ENCODE measurements at regions not wholly inside any gene's neighbourhood (a gene's known extent, or its start where the extent isn't known, plus 50 kb on each side); places are given as distances from the start of the nearest gene placed in this dataset.

DNA sequence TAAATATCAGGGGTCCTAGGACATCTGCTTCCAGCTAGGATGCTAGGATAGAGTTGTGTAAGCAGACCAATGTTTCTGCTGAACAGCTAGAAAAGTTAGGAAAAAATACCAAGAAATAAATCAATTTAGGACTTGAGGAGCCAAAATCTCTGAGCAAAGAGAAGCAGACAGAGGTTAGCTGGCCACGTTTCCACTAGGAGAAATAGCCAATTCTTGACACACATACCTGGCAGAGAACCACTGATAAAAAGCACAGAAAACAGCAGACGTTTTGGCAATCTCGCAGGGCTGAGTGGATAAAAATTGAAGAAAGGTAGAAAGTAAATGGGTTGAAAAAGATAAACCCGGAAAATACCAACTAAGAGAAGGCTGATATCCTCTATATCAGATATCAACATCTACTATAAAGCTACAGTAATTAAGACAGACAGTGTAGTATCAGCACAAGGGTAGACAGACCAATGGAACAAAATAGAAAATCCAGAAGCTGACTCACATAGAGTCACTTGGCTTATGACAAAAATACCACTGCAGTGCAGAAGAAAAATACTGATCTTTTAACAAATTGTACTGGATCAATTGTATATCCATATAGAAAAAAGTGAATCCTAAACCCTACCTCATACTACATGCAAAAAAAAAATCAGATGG, 306.1 kb upstream of the KLHL29 start:
- Mint-ChIP-seq H3K4me1 (no peaks in the 10 kb centered on the region), H3K27ac (no peak overlapping the region), H3K4me3 (no peak overlapping the region), H3K36me3 (no peaks in the 10 kb centered on the region), H3K27me3 (no peaks in the 10 kb centered on the region), H3K9me3 (ENCODE audit: low read depth) (no peaks in the 10 kb centered on the region)
- ATAC-seq = no peak
- no peak for DNase-seq
- CTCF ChIA-PET = no interaction called here

DNA sequence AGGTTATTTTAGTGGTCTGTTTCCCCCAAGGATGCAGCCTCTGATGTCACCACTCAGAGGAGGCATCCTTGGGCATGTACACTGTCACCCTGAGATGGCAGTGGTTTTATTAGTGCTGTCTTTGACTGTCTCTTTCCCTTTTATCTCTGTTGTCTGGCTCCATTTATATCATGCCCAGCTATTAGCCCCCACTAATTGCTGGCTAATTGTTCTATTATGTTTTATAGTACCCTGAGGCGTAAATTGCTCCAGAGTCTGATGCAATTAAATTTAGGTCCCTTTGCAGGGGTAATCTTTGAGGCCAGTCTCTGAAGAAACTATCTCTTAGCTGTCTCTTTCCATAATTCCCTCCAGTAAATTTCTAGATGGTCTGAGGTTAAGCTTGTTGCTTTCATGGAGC, 301.0 kb upstream of the KLHL29 start:
- H3K27ac Mint-ChIP-seq = no peak overlapping the region
- H3K4me3 Mint-ChIP-seq = no peak overlapping the region
- no peaks in the 10 kb centered on the region for H3K9me3 Mint-ChIP-seq (ENCODE audit: low read depth)
- H3K4me1 Mint-ChIP-seq = no peaks in the 10 kb centered on the region
- CTCF ChIA-PET = no interaction called here
- H3K27me3 Mint-ChIP-seq = no peaks in the 10 kb centered on the region
- DNase-seq = no peak
- no peaks in the 10 kb centered on the region for H3K36me3 Mint-ChIP-seq
- ATAC-seq = no peak

DNA sequence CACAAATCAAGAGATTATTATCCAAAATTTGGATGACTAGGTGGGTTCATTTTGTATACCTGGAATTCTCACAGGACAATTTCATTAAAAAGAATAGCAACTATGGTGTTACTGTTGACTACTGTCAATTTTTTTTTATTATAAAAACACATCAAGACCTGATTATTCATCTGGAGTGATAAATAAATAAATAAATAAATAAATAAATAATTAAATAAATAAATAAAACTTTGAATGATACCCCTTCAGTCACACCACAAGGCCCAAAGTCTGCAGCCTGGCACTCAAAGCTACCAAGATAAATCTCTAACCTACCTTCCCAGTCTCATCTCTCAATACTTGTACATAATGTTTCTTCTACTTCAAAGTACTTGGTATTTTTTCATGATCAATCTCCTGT, 294.0 kb upstream of the KLHL29 start:
- Mint-ChIP-seq H3K27me3 (no peaks in the 10 kb centered on the region), H3K9me3 (ENCODE audit: low read depth) (no peaks in the 10 kb centered on the region), H3K27ac (no peak overlapping the region), H3K4me1 (no peaks in the 10 kb centered on the region), H3K36me3 (no peaks in the 10 kb centered on the region), H3K4me3 (no peak overlapping the region)
- CTCF ChIA-PET = no interaction called here
- no peak for DNase-seq
- ATAC-seq = no peak

DNA sequence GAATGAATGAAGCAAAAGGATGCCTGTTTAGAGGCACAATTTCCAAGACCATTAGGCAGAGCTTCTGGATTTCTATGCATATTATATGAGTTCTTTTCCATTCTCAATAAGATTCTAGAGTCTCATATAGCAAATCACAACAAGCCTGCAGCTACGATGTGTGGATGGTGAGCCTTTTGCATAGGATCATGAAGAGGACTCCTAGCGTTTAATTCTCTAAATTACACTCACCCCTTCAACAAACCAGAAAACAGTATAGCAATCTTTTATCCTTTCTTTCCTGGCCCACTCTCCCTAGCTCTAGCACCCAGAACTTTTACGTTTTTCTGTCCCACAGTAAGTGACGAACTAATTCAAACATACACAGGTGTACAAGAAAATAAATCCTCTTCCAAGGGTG, 293.1 kb upstream of the KLHL29 start:
- no peak for ATAC-seq
- H3K4me3 Mint-ChIP-seq = no peak overlapping the region
- no peaks in the 10 kb centered on the region for H3K27me3 Mint-ChIP-seq
- H3K36me3 Mint-ChIP-seq = no peaks in the 10 kb centered on the region
- CTCF ChIA-PET = no interaction called here
- H3K27ac Mint-ChIP-seq = no peak overlapping the region
- DNase-seq = no peak
- H3K4me1 Mint-ChIP-seq = no peaks in the 10 kb centered on the region
- no peaks in the 10 kb centered on the region for H3K9me3 Mint-ChIP-seq (ENCODE audit: low read depth)

DNA sequence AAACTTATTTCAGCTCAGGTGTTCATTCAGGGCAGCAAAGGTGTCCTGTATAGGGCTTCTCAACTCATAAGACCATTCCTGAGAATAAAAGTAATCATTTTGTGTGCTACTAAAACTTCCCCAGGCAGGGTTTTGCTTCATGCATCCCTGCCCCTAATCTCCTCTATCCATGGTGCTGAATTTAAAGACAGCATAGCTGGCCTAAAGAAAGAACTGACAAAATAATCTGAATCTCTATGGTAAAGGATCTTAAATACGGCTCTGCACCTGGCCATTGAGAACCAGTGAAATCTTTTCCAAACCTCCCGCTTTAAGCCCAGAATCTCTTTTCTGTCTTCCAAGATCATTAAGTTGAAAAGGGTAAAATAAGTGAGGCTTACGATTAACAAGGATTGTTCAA, 292.1 kb upstream of the KLHL29 start:
- Mint-ChIP-seq H3K9me3 (ENCODE audit: low read depth) (no peaks in the 10 kb centered on the region), H3K36me3 (no peaks in the 10 kb centered on the region), H3K27me3 (no peaks in the 10 kb centered on the region), H3K4me3 (no peak overlapping the region), H3K4me1 (no peaks in the 10 kb centered on the region), H3K27ac (no peak overlapping the region)
- ATAC-seq (no peak), DNase-seq (no peak)
- CTCF ChIA-PET = no interaction called here

DNA sequence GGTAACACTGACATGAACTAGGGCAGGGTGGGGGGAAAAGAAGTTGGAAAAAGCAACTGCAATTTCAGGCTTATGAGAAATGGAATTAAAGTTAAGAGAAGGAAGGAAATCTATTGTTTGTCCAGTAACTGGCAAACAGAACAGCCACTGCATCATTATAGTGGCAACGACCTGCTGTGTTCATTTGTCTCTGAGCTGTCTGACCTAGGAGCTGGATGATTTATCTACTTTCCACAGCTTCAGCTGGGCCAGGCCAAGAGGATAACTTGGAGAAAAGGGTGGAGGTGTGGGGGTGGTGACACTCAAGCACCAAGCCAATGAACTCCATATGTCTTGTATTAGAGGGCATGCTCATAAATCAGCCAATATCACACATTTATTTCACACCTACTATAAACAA, 291.5 kb upstream of the KLHL29 start:
- H3K4me1 Mint-ChIP-seq = no peaks in the 10 kb centered on the region
- no peaks in the 10 kb centered on the region for H3K36me3 Mint-ChIP-seq
- H3K27ac Mint-ChIP-seq = no peak overlapping the region
- DNase-seq (no peak), ATAC-seq (no peak)
- no peaks in the 10 kb centered on the region for H3K9me3 Mint-ChIP-seq (ENCODE audit: low read depth)
- CTCF ChIA-PET = no interaction called here
- no peaks in the 10 kb centered on the region for H3K27me3 Mint-ChIP-seq
- H3K4me3 Mint-ChIP-seq = no peak overlapping the region

DNA sequence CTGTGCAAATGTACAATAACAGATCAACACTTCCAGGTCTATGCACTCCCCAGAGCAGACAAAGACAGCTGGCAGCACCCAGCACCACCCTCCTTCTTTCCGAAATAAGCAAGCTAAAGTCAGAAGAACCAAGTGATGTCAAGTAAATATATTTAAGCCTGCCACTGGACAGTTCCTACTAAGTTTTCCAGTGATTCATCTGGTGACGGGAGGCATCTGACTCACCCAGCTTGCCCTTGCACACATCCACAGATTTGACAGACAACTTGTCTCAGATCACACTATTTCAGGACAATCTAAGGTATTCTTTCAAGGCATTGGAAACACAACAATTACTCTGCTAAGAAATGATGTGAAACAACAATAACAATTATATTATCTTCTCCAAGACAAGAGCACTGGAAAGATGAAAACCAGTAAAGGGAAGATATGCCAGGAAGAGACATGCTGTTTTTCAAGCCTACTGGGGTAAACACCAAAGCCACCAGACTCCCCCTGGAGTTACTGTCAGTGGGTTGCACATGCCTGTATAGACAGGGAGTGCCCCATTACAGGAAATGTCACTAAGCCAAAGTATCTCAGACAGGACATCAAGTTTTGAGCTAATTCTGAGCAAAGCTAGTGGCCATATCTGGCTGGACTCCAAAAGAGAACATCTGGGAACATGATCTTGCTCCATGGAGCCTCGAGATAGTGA, 287.9 kb upstream of the KLHL29 start:
- CTCF ChIA-PET = no interaction called here
- Mint-ChIP-seq H3K9me3 (ENCODE audit: low read depth) (no peaks in the 10 kb centered on the region), H3K4me3 (no peak overlapping the region), H3K27ac (no peak overlapping the region), H3K27me3 (no peaks in the 10 kb centered on the region), H3K36me3 (no peaks in the 10 kb centered on the region), H3K4me1 (no peaks in the 10 kb centered on the region)
- DNase-seq (no peak), ATAC-seq (no peak)

DNA sequence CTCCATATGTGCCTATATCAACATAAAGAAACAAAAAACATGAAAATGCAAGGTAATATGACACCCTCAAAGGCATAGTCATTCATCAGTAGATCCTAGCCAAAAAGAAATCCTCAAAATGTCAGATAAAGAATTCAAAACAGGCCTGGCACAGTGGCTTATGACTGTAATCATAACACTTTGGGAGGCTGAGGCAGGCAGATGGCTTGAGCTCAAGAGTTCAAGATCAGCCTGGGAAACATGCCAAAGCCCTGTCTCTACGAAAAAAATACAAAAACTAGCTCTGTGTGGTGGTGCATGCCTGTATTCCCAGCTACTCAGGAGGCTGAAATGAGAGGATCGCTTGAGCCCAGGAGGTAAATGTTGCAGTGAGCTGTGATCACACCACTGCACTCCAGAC, 284.6 kb upstream of the KLHL29 start:
- Mint-ChIP-seq H3K36me3 (no peaks in the 10 kb centered on the region), H3K27me3 (no peaks in the 10 kb centered on the region), H3K4me3 (no peak overlapping the region), H3K27ac (no peak overlapping the region), H3K9me3 (ENCODE audit: low read depth) (no peaks in the 10 kb centered on the region), H3K4me1 (no peaks in the 10 kb centered on the region)
- no peak for DNase-seq
- no peak for ATAC-seq
- CTCF ChIA-PET = no interaction called here

DNA sequence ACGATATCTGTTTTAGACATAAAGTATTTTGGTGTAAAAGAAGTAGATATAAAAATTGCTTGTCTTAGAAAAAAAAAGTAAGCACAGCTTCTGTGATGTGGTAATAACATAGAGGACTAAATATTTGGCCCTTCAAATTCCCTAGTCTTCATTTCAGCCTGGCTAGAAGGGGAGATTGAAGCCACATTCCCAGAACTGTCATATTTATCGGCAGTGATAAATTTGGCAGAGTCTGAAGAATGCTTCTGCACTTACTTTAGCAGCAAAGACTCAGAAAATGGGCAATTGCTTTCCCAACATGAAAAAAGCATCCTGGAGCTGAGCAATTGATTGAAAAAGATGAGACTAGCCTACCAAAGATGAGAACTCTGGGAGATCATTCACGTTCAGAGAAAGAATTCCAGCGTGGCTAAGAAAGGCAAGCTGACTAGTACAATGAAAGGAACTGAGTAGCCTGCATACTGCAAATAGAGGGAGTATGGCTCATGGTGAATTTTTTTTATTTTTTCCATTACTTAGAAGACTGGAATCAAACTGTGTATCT, 278.7 kb upstream of the KLHL29 start:
- H3K27me3 Mint-ChIP-seq = no peaks in the 10 kb centered on the region
- H3K27ac Mint-ChIP-seq = no peak overlapping the region
- no peak for ATAC-seq
- CTCF ChIA-PET = no interaction called here
- H3K4me1 Mint-ChIP-seq = no peaks in the 10 kb centered on the region
- H3K4me3 Mint-ChIP-seq = no peak overlapping the region
- no peaks in the 10 kb centered on the region for H3K9me3 Mint-ChIP-seq (ENCODE audit: low read depth)
- no peak for DNase-seq
- no peaks in the 10 kb centered on the region for H3K36me3 Mint-ChIP-seq

DNA sequence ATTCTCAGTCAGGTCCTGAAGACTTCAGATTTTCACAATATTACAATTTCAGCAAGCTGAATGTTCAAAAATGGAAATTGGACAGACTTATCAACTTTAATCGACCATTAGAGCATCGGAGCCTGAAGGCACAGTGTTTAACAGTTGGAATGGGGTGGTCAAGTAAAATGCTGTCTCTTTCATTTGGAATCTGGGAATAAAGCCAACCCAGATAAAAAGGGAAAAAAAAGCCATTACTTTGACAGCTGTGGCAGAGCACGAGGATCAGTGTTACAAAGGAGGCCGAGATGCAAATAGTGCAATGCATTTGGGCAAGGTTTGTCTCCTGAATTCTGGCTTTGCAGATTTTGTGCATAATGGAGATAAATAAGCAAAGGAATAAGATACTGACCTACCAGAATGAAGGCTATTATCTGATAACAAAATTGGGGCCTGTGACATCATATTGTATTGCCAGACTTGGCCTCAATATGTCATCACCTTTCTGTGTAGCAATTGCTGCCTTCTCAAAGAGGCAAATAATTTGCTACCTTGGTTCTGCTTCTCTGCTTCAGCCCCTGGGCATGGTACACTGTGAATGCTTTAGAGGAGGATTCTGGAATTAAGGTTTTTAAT, 277.5 kb upstream of the KLHL29 start:
- Mint-ChIP-seq H3K4me1 (no peaks in the 10 kb centered on the region), H3K9me3 (ENCODE audit: low read depth) (no peaks in the 10 kb centered on the region), H3K36me3 (no peaks in the 10 kb centered on the region), H3K27ac (no peak overlapping the region), H3K4me3 (no peak overlapping the region), H3K27me3 (no peaks in the 10 kb centered on the region)
- DNase-seq = no peak
- CTCF ChIA-PET = no interaction called here
- no peak for ATAC-seq

DNA sequence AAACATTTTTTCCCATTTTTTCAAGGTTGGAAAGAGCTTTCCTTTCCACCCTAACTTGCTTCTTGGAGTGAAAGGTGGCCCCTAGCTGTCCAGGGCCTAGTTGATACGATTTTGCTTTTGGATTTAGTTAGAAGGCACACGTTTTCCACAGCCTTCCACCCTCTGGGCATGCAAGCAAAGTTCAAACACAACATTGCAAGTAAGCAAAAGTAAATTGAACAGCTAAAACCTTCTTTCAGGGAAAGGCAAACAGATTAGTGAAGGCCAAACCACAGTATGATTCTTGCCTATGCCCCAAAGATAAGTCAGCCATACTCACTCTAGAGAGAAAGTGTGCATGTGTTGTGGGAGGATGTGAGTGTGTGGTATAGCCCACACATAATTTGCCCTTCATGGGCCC, 273.7 kb upstream of the KLHL29 start:
- CTCF ChIA-PET = no interaction called here
- ATAC-seq (no peak), DNase-seq (no peak)
- Mint-ChIP-seq H3K36me3 (no peaks in the 10 kb centered on the region), H3K27me3 (no peaks in the 10 kb centered on the region), H3K4me1 (no peaks in the 10 kb centered on the region), H3K4me3 (no peak overlapping the region), H3K27ac (no peak overlapping the region), H3K9me3 (ENCODE audit: low read depth) (no peaks in the 10 kb centered on the region)

DNA sequence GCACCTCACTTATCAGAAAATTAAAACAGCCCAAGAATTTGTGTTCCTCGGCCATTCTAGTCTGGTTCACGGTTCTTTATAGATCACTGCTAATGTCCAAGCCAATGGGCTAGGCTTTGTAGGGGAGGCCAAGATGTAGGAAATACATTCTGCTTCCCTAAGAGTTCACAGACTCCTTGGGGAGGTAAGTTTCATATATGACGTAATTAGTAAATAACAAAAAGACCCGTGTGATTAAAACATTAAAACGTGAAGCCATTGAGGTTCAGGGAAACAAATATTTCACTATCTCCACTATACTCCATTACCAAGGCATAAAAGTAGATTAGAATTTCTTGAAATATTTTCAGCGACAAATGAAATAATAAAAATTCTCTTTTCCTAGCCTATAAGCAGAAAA, 272.5 kb upstream of the KLHL29 start:
- H3K4me3 Mint-ChIP-seq = no peak overlapping the region
- H3K27me3 Mint-ChIP-seq = no peaks in the 10 kb centered on the region
- no peak for ATAC-seq
- CTCF ChIA-PET = no interaction called here
- H3K36me3 Mint-ChIP-seq = no peaks in the 10 kb centered on the region
- no peak overlapping the region for H3K27ac Mint-ChIP-seq
- no peaks in the 10 kb centered on the region for H3K9me3 Mint-ChIP-seq (ENCODE audit: low read depth)
- DNase-seq = no peak
- H3K4me1 Mint-ChIP-seq = no peaks in the 10 kb centered on the region

DNA sequence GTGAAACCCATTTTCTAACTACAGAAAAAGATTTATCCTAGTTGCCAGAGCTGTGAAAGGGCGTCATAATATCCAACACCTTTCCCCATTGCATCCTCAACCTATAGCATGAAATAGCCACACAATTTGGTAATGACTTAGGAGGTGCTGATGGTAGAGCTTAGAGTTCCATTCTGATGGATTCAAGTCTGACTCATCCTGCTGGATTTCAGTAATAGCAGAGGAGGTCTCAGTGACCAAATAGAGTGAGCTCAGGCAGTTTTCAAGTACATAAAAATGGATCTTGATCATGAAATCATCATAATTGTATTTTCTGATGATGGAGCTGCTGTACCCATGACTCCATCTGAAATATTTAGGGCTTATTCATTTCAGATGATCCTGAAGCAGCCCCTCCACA, 270.7 kb upstream of the KLHL29 start:
- H3K27me3 Mint-ChIP-seq = no peaks in the 10 kb centered on the region
- ATAC-seq (no peak), DNase-seq (no peak)
- H3K36me3 Mint-ChIP-seq = no peaks in the 10 kb centered on the region
- H3K4me3 Mint-ChIP-seq = no peak overlapping the region
- H3K27ac Mint-ChIP-seq = no peak overlapping the region
- CTCF ChIA-PET = no interaction called here
- H3K9me3 Mint-ChIP-seq (ENCODE audit: low read depth) = no peaks in the 10 kb centered on the region
- no peaks in the 10 kb centered on the region for H3K4me1 Mint-ChIP-seq

DNA sequence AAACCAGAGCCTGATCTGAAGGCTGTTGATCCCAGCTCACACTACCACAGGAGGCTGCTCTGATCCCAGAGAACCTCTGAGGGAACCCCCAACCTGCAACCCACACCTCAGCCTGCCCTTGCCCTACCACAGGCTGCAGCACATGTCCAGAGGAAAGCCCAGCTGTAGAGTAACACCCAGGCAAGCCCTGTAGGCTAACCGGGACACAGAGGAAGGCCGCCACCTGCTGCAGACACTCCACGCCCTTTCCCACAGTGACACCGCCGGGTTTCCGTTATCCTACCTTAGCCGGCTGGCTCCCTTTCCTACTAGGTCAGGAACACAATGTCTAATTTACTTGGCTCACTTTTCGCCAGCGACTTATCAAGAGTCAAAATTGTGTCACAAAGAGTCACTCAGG, 266.7 kb upstream of the KLHL29 start:
- no peaks in the 10 kb centered on the region for H3K36me3 Mint-ChIP-seq
- CTCF ChIA-PET = no interaction called here
- no peak overlapping the region for H3K27ac Mint-ChIP-seq
- H3K4me1 Mint-ChIP-seq = no peaks in the 10 kb centered on the region
- H3K9me3 Mint-ChIP-seq (ENCODE audit: low read depth) = peaks cover under 1% of the 10 kb centered on the region
- DNase-seq (no peak), ATAC-seq (no peak)
- no peaks in the 10 kb centered on the region for H3K27me3 Mint-ChIP-seq
- no peak overlapping the region for H3K4me3 Mint-ChIP-seq

All from activated CD8-positive, alpha-beta memory T cell treated with anti-CD3 and anti-CD28 coated beads, Interleukin-2, amount 10 ng/mL, durations not matched to agents 7 days and 5 days (primary cell).